G401.6 (cell line): ENCODE measurements at regions not wholly inside any gene's neighbourhood (a gene's known extent, or its start where the extent isn't known, plus 50 kb on each side); places are given as distances from the start of the nearest gene placed in this dataset.
"Not testable (repeated sequence)": the region's sequence is repeated elsewhere in the genome, so short reads cannot be mapped to it uniquely, and the experiment has no call there.

Experiments
- FAIRE-seq: peaks from 2 replicates; lab custom pipeline; 2012; peaks lifted over from hg19 to GRCh38; lab: Jason Lieb, UNC

DNA sequence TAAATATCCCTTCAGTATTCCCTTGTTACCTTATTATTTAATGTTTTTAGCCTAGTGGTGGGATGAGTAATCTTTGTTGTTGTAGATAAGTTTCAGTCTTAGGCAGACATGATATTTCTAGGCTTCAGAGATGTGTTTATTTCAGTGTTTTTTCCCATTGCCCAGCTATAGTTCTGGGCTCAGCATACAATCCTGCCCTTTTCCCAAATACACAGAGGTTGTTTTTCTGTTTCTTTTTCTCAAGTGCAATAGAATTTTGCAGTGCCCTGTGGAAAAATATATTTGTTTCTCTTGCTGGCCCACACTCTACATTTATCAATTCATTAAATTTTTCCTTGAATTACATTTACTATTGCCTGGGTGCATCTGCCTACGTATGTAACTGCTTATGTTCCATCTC is 321.8 kb downstream of the KCNJ3 start:
- no peak for FAIRE-seq

DNA sequence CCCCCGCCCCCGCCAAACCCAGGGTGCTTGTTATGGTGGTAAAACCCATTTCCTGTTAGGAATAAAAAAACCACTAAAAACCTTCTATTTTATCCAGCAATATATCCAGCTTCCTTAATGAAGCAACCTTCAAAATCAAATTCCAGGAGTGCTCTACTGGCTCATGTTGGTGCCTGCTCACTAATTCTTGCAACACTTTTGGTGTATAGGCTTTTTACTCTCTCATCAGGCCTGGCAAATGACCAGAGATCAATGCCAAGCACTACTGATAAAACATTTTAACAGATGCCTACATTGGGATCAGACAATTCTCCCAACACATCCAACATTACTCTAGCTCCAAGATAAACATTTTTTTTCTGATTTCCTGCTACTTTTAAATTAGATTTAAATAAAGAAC is 312.4 kb downstream of the KCNJ3 start:
- no peak for FAIRE-seq

DNA sequence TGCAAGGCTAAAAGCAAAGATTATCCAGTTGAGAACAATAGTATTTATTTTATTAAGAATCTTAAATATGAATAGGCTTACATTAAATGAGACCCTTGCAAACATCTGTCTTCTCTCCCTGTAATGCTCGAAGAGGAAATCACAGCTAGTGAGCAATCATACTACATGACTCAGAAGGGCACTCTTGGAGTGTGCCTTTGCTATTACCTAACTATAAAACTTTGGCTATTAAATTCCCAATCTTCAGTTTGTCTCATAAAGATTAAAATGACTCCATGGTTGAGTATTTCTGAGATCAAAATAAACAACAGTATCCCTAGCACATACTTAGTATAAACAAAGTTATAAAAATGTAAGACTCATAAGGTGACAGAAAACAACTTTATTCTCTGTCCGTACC is 296.9 kb downstream of the KCNJ3 start:
- FAIRE-seq = no peak

GRCh38 chr2:154992826-154993225 is 294.3 kb downstream of the KCNJ3 start:
- no peak for FAIRE-seq

DNA sequence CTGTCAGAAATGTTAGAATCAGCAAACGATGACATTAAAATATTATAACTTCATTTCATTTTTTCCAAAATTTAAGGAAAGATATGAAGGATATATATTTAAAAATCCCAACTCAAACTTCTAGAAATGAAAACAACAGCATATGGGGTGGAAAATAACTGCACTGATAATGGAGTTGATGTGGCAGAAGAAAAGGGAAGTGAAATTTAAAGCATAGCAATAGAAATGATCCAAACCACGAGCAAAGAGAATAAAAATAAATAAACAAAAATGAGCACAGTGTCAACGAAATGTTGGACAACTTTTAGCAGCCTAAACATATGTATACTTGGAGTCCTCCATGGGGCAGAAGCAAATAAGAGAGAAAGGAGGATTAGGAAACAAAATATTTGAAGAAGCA is 280.2 kb downstream of the KCNJ3 start:
- FAIRE-seq = no peak

DNA sequence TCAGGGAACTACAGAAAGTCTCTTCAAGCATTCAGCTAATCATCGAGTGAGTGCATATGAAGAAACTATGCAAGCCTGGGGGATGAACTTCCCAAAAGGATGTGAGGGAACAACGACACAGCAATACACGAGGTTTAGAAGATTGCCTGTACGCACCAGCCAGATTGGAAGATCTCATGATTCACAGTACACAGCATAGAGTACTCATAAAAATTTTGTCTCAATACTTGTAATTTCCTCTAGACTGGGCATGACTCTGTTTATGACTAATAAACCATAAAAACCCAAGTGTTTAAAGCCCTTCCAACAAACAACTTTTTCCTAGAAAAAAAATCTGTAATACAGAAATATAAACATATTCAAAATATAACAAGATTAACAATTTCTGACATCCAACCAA is 279.7 kb downstream of the KCNJ3 start:
- FAIRE-seq = no peak

- no peak for FAIRE-seq
Observed at GRCh38 chr2:154974041-154974440, 275.5 kb downstream of the KCNJ3 start.

- no peak for FAIRE-seq
Observed at GRCh38 chr2:154963511-154963910, 265.0 kb downstream of the KCNJ3 start.

GRCh38 chr2:154961676-154962075 is 263.2 kb downstream of the KCNJ3 start:
- no peak for FAIRE-seq

DNA sequence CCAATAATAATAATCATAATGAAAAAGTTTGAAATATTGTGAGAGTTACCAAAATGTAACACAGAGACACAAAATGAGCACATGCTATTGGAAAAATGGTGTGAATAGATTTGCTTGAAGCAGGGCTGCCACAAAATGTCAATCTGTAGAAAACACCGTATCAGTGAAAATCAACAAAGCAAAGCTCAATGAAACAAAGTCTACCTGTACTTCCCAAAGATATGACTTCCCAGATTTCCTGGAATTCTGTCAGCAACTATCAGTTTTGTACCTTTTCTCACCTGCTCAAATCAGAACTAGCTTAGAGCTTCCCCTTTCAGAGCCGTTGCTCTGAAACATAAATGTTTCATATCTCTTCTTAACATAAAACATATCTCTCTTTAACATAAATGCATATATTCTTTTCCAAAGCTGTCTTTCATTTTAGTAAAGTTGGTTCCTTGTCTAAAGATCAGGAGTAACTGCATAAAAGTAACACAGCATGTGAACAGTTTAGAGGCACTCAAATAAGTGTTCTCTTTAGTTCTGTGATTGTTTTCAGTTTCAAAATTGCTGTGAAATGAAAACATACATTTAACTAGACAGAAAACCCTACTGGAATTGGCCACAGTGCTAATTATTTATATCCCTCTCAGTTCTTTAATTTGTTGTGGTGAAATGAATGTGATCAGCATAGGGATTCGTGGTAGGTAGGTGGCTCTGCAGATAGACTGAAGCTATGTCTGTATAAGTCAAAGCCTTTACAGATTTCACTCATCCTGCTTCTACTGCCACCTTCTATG is 262.5 kb downstream of the KCNJ3 start:
- no peak for FAIRE-seq

DNA sequence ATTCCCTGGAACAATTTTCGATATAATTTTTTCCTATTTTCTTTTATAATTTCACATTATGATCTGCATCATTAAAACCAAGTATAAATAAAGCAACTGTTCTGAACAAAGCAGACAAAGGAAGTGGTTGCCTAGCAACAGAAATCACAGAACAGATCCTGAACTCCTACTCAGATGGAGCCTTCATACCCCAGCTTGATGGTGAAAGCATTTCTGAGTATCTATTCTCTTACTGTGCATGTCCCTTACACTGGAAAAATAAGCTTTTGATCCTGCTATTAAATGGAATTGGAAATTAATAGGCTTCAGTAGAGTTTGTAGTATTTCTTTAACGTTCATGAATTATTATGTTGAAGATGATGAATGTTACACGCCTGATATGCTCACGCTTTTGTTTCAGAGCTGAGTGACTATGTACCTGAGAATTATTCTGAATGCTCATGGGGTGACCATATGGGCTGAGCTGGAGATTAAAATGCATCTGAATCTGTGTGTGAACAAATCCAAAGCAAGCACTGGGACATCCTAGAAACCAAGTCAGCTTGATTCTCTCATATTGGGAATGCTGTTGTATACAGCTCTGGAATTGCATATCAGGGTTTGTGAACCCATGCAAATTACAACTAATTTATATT is 254.0 kb downstream of the KCNJ3 start:
- FAIRE-seq = no peak

DNA sequence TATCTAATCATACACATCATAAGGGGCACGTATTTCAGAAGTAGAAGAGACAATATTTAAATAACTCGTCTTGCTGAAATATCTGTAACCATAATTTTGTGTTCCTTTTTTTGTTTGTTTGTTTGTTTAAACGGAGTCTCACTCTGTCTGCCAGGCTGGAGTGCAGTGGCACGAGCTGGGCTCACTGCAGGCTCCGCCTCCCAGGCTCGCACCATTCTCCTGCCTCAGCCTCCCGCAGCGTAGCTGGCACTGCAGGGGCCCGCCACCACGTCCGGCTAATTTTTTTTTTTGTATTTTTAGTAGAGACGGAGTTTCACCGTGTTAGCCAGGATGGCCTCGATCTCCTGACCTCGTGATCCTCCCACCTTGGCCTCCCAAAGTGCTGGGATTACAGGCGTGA is 248.9 kb downstream of the KCNJ3 start:
- FAIRE-seq = not testable (repeated sequence)

DNA sequence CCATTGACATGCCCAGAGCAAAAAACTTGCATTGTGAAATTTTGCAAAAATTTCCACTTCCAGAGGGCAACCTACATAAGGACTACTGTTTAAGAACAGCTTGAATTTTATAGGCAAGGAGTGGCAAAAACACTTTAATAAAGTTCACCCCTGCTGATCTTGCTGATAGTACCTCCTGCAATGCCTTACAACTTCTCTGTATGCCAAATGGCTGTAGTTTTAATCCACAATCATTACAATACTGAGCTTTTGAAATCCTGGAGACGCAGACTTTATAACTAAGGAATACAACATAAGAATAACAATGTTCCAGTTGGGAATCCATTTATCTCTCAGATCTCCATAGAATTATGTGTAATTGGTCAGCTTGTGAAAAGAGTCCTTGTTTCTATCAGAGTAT is 247.5 kb downstream of the KCNJ3 start:
- FAIRE-seq = no peak

DNA sequence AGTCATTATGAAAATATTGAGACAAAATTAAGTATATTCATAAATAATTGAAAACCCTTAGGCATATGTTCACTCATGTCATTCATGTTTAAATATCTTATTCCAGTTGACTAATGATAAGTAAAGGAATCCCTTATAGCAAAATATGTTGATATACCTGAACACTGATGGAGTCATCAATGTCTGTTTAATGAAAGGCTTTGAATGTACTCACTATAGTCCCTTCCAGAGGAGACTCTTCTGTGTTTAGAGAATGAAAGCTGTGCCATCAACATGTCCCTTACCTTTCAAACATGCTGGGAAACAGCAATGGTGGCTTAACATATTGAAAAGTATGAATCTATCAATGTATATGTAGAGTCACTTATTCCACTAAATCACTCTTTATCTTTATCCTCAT is 242.9 kb downstream of the KCNJ3 start:
- no peak for FAIRE-seq

- no peak for FAIRE-seq
Observed at GRCh38 chr2:154934213-154934612, 235.7 kb downstream of the KCNJ3 start.

DNA sequence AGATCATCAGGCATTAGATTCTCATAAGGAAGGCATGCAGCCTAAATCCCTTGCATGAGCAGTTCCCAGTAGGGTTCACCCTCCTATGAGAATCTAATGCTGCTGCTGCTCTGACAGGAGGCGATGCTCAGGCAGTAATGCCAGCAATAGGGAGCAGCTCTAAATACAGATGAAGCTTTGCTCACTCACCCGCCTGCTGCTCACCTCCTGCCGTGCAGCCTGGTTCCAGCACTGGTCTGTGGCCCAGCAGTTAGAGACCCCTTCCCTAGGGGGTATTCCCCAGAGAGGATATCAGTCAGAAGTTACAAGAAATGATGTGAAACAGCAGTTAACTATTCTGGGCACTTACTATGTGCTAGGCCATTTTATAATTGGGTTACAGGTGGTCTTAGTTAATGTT is 226.0 kb downstream of the KCNJ3 start:
- no peak for FAIRE-seq

GRCh38 chr2:154914561-154914960 is 216.1 kb downstream of the KCNJ3 start:
- no peak for FAIRE-seq

DNA sequence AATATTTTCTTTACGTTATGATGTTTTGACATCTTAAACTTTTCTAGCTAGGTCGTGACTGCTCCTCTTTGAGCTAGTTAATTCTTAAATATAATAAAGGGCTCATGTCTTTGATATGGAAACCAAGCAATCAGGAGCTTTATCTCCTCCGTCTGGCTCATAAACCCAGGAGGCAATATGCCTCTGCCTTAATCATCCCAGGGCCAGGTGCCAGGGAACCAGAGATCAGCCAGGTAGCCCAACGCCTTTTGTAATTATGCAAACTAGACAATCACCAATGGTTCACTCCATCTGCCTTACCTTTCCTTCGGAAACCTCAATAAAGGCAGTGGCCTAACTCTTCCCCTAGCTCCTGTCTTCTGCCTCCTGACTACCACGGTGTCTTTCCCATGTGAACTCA is 213.7 kb downstream of the KCNJ3 start:
- FAIRE-seq = no peak

GRCh38 chr2:154911729-154912128 is 213.2 kb downstream of the KCNJ3 start:
- no peak for FAIRE-seq

- no peak for FAIRE-seq
Observed at GRCh38 chr2:154910701-154911100, 212.2 kb downstream of the KCNJ3 start.

DNA sequence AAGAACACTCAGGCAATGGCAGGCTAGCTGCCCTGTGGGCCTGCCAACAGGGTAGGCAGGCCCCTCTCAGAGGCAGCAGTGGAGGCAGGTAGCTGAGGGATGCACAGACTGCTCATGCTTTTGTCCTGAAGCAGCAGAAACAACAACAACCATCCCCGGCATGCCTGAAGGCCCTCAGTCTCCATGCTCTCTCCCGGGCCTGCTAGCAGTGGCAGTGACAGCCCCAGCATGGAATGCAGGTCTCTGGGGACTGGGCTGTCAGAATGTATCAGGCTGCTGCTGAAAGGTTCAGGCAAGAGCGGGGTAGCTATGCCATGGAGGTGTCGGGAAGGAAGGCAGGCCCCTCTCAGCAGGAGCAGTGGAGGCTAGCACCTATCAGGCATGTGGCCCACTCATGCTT is 209.8 kb downstream of the KCNJ3 start:
- FAIRE-seq = no peak
